ENCODE measurements at regions not wholly inside any gene's neighbourhood (a gene's known extent, or its start where the extent isn't known, plus 50 kb on each side); places are given as distances from the start of the nearest gene placed in this dataset.

DNA sequence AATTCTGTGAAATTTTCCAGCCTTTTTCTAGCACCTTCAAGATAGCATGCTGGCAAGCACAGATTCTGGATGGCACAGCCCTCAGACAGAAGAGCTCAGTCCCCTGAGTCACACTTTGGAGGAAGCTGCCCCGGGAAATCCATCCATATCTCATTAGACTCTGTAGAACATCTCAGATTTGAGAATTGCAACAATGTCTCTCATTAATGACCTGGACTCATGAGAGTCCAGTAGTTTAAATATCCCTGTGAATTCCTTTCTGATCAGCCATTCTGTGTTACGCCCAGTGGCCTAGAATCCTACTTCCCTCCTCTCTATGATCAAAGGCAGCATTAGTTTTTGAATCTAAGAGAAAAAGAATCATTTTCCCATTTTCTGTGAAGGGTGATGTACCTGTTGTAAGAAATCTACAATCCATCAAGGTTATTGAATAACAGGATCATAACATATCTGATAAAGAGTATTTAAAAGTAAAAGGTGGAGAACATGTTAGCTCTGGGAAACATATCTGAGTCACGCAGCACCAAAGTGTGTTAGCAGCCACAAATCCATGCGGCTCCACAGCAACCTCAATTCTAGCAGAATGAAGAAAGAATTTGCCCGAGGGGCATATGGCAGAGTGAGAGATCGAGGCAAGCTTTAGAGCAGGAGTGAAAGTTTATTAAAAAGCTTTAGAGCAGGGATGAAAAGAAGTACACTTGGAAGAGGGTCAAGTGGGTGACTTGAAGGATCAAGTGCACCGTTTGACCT, 855.6 kb upstream of the TMEM132C start:
- DNase-seq (ENCODE audit: low spot score): no peak
- in situ Hi-C loops (cut with HindIII; ENCODE audit: low sequenced_read_pairs): no loop called here

DNA sequence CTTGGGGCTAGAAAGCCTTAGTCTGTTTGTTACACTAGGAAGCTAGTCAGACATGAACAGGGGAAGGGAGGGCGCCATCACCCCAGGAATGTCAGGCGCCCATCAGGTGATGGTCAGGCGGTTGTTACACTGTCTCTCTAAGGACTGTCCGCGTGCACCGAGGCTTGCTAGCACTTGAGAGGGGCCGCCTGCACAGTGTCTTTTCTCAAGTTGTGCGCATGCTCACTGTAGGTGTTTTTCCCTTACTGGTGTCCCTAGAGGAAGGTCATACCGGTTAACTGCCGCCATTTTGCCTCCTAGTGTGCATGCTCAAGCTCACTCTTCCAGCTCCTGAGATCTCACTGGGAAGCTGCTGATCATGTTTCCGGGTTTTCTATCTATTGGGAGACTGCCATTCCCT, 855.0 kb upstream of the TMEM132C start:
- in situ Hi-C loops (cut with HindIII; ENCODE audit: low sequenced_read_pairs): no loop called here
- DNase-seq (ENCODE audit: low spot score): no peak

DNA sequence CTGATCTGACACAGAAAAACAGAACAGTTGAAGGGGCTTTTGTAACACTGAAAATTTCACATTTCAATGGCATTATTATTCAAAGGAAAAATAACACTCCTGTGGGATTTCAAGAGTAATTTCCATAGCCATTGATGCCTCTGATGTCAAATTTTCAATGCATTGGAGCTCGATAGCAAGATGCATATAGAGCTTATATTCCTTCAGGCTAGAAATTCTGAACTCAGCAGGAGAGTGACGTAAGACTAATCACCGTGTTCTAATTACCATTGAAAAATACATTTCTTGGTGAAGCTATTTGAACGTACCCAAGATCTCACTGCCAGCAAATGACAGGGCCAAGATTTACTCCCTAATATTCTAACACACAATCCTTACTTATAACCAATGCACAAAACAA, 854.1 kb upstream of the TMEM132C start:
- in situ Hi-C loops (cut with HindIII; ENCODE audit: low sequenced_read_pairs): no loop called here
- DNase-seq (ENCODE audit: low spot score): no peak

DNA sequence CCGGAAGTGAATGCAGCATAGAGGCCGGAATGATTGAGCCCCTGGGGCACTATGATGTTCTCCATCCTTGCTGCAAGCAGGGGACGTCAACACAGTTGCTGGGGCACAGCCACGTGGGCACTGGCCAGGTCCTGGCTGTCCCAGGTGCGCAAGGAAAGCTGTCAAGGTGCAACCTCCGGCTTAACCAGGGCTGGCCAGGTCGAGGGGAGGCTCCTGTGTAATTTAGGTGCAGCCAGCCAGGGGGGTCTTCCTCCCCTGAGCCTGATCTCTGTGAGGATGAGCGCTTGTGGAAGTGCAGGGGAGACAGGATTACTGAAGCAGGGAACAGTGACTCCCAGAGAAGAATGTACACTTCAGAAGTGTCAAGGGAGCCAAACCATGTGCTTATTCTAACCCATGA, 852.8 kb upstream of the TMEM132C start:
- in situ Hi-C loops (cut with HindIII; ENCODE audit: low sequenced_read_pairs): no loop called here
- DNase-seq (ENCODE audit: low spot score): no peak

DNA sequence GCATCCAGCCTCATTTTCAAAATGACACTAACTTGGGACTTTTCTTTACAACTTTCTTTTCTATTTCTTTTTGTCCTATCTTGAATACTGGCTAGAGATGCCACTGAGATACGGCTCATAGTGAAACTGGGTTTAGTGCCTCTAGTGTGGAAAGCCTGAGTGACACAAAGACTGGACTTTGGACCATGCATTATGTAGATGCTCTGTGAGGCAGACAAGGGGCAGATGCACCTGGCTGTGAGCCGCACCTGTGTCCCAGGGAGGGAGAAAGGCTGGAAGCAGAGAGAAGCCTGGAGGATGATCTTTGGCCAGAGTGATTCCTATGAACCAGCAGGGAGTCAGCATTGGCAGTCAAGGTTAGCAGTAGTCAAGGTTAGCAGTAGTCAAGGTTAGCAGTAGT, 852.3 kb upstream of the TMEM132C start:
- no peak for DNase-seq (ENCODE audit: low spot score)
- in situ Hi-C loops (cut with HindIII; ENCODE audit: low sequenced_read_pairs): no loop called here

DNA sequence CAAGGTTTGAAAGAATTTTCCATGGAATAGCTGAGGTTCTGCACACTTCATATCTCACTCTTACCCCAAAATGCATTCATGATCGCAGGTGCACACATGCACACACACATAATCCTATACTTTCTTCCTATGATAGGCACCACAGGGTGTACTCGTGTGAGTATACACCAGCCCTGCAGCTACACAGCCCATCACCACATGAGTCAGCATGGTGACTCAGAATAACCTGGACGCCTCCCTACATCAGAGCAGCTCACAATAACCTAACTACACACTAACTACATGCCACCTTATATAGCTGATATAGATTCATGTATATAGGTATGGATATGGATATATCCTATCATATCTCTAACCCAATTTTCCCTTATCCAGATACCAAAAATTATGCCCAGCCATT, 850.2 kb upstream of the TMEM132C start:
- DNase-seq (ENCODE audit: low spot score): no peak
- in situ Hi-C loops (cut with HindIII; ENCODE audit: low sequenced_read_pairs): no loop called here

DNA sequence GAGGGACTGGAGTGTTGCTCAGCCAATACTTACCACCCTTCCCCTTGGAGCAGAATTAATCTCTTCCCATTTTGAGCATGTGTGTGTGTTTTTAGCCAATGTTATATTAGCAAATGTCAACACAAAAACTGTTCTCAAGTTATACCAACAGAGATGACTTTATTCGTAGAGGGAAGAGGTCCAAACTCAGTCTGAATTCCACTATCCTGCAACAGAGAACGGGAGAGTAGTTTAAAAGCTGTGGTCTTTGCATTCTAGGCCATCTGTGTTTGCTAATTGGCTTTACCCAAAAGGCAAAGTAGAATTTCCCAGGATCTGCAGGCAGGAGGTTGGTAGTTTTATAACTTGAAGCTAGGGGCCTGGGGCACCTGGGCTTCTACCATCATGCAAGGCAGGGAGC, 847.9 kb upstream of the TMEM132C start:
- in situ Hi-C loops (cut with HindIII; ENCODE audit: low sequenced_read_pairs): no loop called here
- no peak for DNase-seq (ENCODE audit: low spot score)

DNA sequence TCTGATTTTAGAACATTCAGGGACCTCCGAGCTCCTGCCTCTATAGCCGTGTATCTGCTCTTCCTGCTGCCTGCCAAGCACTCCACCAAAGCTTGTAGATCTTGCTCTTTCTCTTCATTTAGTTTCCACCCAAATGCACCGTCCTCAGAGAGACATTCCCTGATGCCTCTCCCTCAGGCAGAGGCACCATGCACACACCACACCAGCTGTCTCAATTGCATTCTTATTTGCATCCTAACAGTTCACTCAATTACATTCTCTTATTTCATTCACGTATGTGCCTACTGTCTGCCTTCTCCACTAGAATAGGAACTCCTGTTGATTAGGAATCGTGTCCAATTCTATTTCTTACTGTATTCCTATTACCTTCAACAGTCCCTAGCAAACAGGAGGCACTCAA, 845.4 kb upstream of the TMEM132C start:
- no peak for DNase-seq (ENCODE audit: low spot score)
- in situ Hi-C loops (cut with HindIII; ENCODE audit: low sequenced_read_pairs): no loop called here

DNA sequence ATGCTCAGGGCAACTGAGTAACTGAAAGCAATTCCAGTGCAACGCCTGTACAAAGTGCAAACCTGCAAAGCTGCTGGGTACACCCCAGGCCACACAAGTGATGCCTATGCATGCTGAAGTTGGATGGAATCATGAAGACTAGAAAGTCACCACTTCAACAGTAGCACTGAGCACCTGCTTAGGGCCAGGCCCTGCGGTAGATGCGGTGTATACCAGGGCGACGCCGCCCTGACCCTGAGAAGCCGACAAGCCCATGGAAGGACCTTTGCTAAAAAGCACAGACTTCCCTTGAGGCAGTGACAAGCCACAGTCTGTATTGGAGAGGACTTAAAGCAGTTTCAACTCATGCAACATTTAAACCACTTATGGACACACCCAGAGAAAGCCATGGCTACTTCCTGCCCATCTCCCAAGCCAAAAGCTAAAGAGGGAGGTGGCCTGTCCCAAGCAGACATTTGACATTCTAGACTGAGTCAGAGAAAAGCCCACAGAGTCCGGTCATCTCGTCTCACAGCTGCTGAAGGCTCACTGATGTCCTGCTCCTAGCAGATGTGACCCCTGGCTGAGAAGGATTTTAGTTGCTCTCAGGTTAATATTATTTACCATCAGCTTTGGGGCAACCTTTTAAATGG, 843.9 kb upstream of the TMEM132C start:
- in situ Hi-C loops (cut with HindIII; ENCODE audit: low sequenced_read_pairs): no loop called here
- no peak for DNase-seq (ENCODE audit: low spot score)

DNA sequence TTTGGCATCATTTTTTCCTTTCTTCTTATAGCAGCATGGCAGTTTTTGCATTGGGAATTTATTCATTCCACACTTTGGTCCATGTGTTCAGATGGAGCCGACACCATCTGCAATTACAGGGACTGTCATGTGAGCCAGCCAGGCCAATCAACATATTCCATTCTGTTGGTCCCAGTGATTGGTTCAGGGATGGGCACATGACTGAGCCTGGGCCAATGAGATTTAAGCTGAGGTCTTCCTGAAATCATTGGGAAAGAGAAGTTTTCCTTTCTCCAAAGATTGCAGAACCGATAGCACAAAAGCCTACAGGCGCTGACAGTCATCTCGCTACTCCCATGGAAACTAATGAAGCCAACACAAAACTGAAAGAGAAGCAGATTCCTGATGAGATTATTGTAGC, 841.5 kb upstream of the TMEM132C start:
- in situ Hi-C loops (cut with HindIII; ENCODE audit: low sequenced_read_pairs): no loop called here
- no peak for DNase-seq (ENCODE audit: low spot score)

DNA sequence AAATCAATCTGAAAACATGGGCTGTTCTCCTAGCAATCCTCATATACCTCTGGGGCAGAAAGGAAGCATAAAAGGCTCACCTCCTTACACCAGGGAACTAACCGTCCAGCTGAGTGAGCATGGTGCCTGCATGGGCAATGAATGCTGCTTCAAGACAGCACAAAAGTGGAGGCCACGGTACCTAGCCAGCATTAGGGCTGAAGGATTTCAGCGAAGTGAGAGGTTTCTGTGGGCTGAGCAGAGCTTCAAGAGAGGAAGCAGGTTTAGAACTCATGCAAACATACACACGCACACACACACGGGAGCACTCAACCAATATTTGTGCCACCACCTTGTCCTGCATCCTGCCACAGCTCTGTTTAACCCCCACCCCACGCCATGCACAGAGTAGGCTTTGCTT, 838.5 kb upstream of the TMEM132C start:
- in situ Hi-C loops (cut with HindIII; ENCODE audit: low sequenced_read_pairs): no loop called here
- DNase-seq (ENCODE audit: low spot score): no peak

DNA sequence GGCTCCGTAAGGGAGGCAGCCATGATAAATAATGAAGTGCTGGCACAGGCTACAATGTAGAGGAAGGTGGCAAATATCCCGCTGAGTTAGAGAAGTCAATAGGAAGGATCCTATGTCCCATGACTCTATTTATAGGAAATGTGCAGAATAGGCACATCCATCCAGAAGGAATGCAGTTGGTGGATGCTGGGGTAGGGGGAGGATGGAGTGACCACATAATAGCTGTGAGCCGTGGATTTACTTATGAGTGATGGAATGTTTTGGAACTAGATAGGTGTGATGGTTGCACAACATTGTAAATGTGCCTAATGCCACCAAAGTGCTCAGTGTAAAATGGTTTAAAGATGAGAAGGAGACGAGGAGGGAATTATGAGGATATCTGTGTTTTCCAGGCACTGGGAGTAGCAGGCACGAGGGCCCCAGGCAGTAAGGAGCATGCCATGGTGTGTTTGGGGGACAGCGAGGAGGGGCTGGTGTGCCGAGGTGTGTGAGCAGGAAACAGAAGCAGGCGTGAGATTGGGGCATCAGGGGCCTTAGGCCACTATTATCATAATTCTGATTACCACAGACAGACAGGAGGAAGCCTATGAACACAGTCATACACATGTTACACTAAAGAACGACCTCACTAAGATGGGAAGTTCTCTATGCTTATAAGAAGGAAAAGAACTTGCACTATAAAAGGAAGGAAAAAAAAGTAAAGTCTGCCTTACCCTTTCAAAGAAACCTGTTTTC, 837.3 kb upstream of the TMEM132C start:
- in situ Hi-C loops (cut with HindIII; ENCODE audit: low sequenced_read_pairs): no loop called here

DNA sequence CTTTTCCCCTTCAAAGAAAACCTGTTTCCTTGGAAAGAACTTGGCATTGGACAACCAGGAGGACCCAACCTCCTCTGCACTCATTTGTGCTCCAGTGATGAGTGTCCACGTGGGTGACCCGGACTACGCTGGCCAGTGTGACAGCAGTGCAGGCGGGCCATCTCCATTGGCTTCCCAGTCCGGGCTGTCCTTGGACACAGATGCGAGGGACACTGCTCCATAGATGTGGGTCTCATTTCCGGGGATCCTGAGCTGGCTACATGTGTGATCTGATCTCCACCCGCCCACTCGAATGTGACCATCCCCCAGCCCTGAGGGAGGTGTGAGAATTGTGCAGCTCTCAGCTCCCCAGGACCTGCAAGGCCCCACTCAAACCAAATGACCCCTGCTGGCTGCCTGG, 836.6 kb upstream of the TMEM132C start:
- no peak for DNase-seq (ENCODE audit: low spot score)
- in situ Hi-C loops (cut with HindIII; ENCODE audit: low sequenced_read_pairs): no loop called here

More for the DNA sequence above, 837.3 kb upstream of the TMEM132C start:
- DNase-seq (ENCODE audit: low spot score): no peak

DNA sequence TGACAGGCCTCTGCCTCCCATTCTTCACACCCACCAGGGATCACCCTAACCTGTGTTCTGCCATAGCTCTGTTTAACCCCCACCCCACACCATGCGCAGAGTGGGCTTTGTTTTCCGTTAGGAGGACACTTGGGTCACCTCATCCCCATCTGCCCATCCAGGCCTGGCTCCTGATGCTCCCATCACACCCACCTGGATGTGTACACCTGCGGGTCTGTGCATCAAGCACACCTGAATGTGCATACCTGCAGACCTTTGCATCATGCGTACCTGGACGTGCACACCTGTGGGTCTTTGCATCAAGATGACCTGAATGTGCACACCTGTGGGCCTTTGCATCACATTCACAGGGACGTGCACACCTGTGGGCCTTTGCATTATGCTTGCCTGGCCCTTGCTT, 835.8 kb upstream of the TMEM132C start:
- in situ Hi-C loops (cut with HindIII; ENCODE audit: low sequenced_read_pairs): no loop called here
- DNase-seq (ENCODE audit: low spot score): no peak

DNA sequence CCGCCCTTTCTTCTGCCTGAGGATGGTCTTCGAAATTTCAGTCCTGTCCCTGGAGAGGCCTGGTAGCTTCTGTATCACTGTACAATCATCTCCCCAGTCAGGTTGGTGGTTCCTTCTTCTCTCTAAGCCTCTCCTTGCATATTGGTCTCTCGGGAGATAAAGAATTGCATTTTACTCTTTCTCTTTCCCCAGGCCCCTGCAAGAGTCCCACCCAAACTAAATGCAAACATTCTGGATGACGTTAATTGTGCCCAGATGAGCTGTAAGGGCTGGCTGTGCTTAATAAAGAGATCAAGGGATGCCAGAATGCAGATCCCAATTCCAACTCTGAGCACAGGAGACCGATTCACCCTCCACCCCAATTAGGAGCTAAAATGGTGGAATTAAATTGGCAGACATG, 835.4 kb upstream of the TMEM132C start:
- in situ Hi-C loops (cut with HindIII; ENCODE audit: low sequenced_read_pairs): no loop called here
- DNase-seq (ENCODE audit: low spot score): no peak

DNA sequence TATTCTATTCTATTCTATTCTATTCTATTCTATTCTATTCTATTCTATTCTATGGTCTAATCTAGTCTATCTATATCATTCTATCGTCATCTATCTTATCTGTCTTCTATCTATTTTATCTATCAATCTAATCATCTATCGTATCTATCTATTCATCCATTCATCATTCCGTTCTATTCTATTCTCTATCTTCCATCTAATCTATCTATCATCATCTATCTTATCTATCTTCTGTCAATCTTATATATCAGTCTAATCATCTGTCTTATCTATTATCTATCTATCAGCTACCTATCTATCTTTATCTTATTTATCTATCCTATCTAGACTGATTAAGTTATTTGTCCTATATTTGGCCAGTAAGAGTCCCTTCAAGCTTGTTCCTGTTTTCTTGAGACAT, 831.5 kb upstream of the TMEM132C start:
- no peak for DNase-seq (ENCODE audit: low spot score)
- in situ Hi-C loops (cut with HindIII; ENCODE audit: low sequenced_read_pairs): no loop called here

DNA sequence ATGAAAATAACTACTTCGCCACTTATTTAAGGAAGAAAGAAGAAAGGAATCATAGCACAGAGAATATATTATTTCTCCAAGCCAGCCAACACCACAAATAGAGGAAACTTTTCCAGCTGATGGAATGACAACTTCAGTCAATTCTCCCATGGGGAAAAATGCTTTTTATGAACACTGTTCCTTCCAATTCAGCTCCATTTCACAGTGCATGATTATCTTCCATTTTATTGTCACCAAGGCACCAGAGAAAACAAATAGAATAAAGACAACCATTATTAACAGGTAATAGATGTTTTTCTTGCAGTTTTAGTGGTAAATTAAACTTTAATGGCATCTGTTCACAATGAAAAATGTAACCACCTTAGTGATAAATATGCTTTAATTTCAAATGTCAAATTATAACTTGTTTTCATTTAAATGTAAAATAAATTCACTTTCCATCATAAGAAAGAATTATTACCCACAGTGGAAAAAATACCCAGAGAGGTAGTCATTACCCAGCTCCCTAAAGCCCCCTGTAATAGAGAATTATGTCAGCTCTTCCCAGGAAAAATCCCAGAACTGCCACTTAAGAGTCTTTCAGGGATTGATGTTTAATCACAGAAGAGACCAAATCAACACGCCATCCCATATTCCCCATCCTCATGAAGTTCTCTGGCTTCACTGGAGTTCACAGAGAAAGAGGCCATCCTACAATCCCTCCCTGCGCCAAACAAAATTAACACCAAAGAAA, 828.3 kb upstream of the TMEM132C start:
- in situ Hi-C loops (cut with HindIII; ENCODE audit: low sequenced_read_pairs): no loop called here
- no peak for DNase-seq (ENCODE audit: low spot score)

DNA sequence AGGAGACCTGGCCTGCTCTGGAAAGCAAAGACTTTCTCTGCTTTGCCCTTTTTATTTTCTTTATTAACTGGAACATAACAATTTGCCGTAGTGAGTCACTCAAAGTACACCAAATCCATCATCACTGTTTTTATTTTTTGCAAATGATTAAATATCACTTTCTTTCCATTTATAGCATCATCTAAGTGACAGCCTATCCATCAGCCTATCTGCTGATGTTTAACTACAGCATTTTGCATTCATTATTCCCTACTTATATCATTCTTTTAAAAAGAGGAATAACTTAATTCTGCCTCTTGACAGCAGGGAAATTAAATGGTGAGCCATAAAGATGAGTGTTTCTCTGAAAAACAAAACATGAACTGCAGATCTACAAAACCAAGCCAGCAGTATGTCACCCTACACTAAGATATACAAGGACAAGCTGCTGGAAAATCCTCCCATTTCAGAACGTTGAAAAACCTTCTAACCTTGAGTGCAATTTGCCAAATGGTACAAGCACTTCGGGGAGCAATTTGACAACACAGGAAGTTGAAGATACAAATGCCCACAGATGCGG, 821.3 kb upstream of the TMEM132C start:
- in situ Hi-C loops (cut with HindIII; ENCODE audit: low sequenced_read_pairs): no loop called here

DNA sequence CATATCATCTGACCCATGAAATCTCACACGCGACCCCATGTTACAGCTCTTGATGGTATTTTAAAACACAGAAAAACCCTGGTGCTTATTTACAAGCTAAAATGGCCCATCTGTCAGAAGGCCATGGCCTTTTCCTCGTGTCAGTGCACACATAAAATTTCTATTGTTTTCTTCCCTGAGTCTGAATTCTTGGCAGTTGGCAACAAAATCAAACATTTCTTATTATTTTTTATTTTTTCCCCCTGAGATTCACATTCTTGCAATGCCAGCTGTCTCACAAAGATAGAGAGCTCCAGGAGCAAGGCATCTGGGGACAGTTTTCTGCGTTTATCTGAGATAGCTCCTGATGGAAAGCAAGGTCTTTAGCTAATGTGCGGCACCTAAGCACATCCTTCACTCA, 818.1 kb upstream of the TMEM132C start:
- in situ Hi-C loops (cut with HindIII; ENCODE audit: low sequenced_read_pairs): no loop called here
- no peak for DNase-seq (ENCODE audit: low spot score)

More for the DNA sequence above, 821.3 kb upstream of the TMEM132C start:
- no peak for DNase-seq (ENCODE audit: low spot score)

DNA sequence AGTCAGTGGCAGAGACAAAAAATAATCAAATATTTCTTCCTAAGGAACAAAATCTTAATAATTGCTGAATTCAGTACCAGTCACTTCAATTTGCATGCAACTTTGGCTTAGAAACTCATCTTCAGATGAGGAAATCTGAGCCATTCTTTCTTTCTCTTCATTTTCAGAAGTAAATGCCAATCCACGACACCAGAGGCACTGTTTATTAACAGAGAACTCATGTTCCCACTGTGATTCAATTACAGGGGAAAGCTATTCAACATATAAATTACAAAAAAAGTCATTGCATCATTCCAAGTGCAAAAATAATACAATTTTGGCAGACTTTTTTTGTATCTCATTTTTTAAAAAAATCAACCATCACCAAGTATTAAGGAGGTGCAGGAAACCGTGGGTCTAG, 816.1 kb upstream of the TMEM132C start:
- in situ Hi-C loops (cut with HindIII; ENCODE audit: low sequenced_read_pairs): no loop called here
- no peak for DNase-seq (ENCODE audit: low spot score)

Data from G401 (cell line).